Panc1 (cell line): ENCODE measurements at regions not wholly inside any gene's neighbourhood (a gene's known extent, or its start where the extent isn't known, plus 50 kb on each side); places are given as distances from the start of the nearest gene placed in this dataset.

Experiments
- ATAC-seq: fragments of 200-7000 bp; cut with Tn5 transposase; 2 replicates; pipeline ENCODE4 v1.9.1; 2020; ENCODE audit warnings: mild to moderate bottlenecking, moderate library complexity
- BruUV-seq: library from RNA; stranded (reverse); fragments of 400-500 nt; replicated peaks from 2 replicates; lab custom pipeline; 2021; lab: Mats Ljungman, UMichigan
- CTCF ChIA-PET: fragments of 300-600 bp; sonication (Branson Sonifier 250); formaldehyde crosslinking; loops from one replicate; lab custom pipeline; 2022; ENCODE audit warnings: antibody characterized with exemption; lab: Charles Lee
- POLR2A ChIA-PET: fragments of 300-600 bp; sonication (Branson Sonifier 250); formaldehyde crosslinking; loops from one replicate; lab custom pipeline; 2022; ENCODE audit warnings: antibody characterized with exemption; lab: Charles Lee
- DNase-seq: peaks from one replicate; pipeline ENCODE4 v3.0.0-alpha.2; 2010; ENCODE audit warnings: low read depth, low spot score
- H3K27ac ChIP-seq: 2 replicates; pipeline ENCODE4 v1.5.1; 2011; ENCODE audit warnings: mild to moderate bottlenecking, low read length, inconsistent platforms
- H3K27me3 ChIP-seq: fragments of 200-500 bp; sonication (Bioruptor generic); 2 replicates; pipeline ENCODE4 v1.6.0; 2014; ENCODE audit warnings: low read length, inconsistent platforms; ENCODE audit not compliant: control insufficient read depth, insufficient read depth
- H3K36me3 ChIP-seq: fragments of 200-500 bp; sonication (Bioruptor generic); 2 replicates; pipeline ENCODE4 v1.5.1; 2014; ENCODE audit warnings: inconsistent platforms, mild to moderate bottlenecking, low read length, moderate library complexity; ENCODE audit not compliant: control insufficient read depth, insufficient read depth
- H3K4me1 ChIP-seq: 2 replicates; pipeline ENCODE4 v1.5.1; 2011; ENCODE audit warnings: inconsistent platforms, mild to moderate bottlenecking, low read length, moderate library complexity; ENCODE audit not compliant: control insufficient read depth, insufficient read depth
- H3K4me3 ChIP-seq, 2 experiments: 2 replicates each; pipeline ENCODE4 v1.5.1; 2011 to 2012; ENCODE audit warnings: low read depth in 2 of 2, low read length in 2 of 2, mild to moderate bottlenecking in 2 of 2, inconsistent platforms in 1 of 2, moderate library complexity in 1 of 2
- H3K9me3 ChIP-seq: fragments of 200-500 bp; sonication (Bioruptor generic); 2 replicates; pipeline ENCODE4 v1.5.1; 2014; ENCODE audit warnings: low read depth, mild to moderate bottlenecking, inconsistent platforms, low read length, moderate library complexity; ENCODE audit not compliant: control insufficient read depth, insufficient read depth
- CTCF ChIP-seq: fragments of 450-650 bp; IDR thresholded peaks from 2 replicates; pipeline ENCODE4 v1.5.1; 2017; ENCODE audit warnings: mild to moderate bottlenecking
- POLR2AphosphoS5 ChIP-seq: IDR thresholded peaks from 2 replicates; pipeline ENCODE4 v1.6.1; 2012; ENCODE audit warnings: mild to moderate bottlenecking, low read depth, low read length, moderate library complexity
- REST ChIP-seq, 2 experiments: IDR thresholded peaks; 2 replicates each; pipeline ENCODE4 v1.6.1; 2011 to 2012; ENCODE audit warnings: low read depth in 2 of 2, control low read depth in 1 of 2, low read length in 1 of 2, mild to moderate bottlenecking in 1 of 2, moderate library complexity in 1 of 2; ENCODE audit not compliant: insufficient read depth in 1 of 2
- SIN3A ChIP-seq: IDR thresholded peaks from 2 replicates; pipeline ENCODE4 v1.6.1; 2012; ENCODE audit warnings: low read depth, mild to moderate bottlenecking, low read length, moderate library complexity, borderline replicate concordance; ENCODE audit not compliant: insufficient read depth
- TCF7L2 ChIP-seq: IDR thresholded peaks from 2 replicates; pipeline ENCODE4 v1.6.1; 2011; ENCODE audit warnings: mild to moderate bottlenecking, low read depth, low read length, inconsistent platforms
- in situ Hi-C: cut with HindIII; loops from 2 replicates; pipeline ENCODE4 v1.10.0; 2016; ENCODE audit warnings: low sequenced_read_pairs, low pct_unique_long_range_greater_than_20kb
- intact Hi-C: fragments of 100-400 bp; cut with micrococcal nuclease; formaldehyde crosslinking; loops from one replicate; pipeline ENCODE4 v1.10.0; 2022; ENCODE audit not compliant: unreplicated experiment

GRCh38 chr2:204260901-204261300 lies 284.4 kb upstream of the PARD3B start:
- no TSS peak for BruUV-seq
- no peak for DNase-seq
- Histone ChIP-seq H3K27ac (no peak overlapping the region), H3K36me3 (no peaks in the 10 kb centered on the region), H3K4me1 (no peaks in the 10 kb centered on the region), H3K27me3 (no peaks in the 10 kb centered on the region; the same call in 1 of the 2 replicates), H3K4me3 (no peak overlapping the region), H3K9me3 (no peaks in the 10 kb centered on the region)
- TF ChIP-seq CTCF: no peak
- TF ChIP-seq SIN3A: no peak
- no peak for TF ChIP-seq POLR2AphosphoS5
- TF ChIP-seq REST (IDR thresholded peaks at IDR 0.05; ENCODE audit: insufficient read depth in 1 of 2, low read depth in 2 of 2, low read length in 1 of 2): no peak
- no peak for TF ChIP-seq TCF7L2
- CTCF ChIA-PET: interaction anchor here (0.7 kb wide), 1 partner anchor 115 kb away, joined by 3 read pairs; no protein-coding TSS in a partner anchor
- in situ Hi-C loops: no loop called here
- intact Hi-C loops: no loop called here
- POLR2A ChIA-PET: no interaction called here
- no peak for ATAC-seq

GRCh38 chr2:204261846-204262245 lies 283.4 kb upstream of the PARD3B start:
- DNase-seq (no peak), ATAC-seq (no peak)
- no peaks in the 10 kb centered on the region for H3K9me3 ChIP-seq
- no peaks in the 10 kb centered on the region for H3K36me3 ChIP-seq
- no peak overlapping the region for H3K27ac ChIP-seq
- no peaks in the 10 kb centered on the region; the same call in 1 of the 2 replicates for H3K27me3 ChIP-seq
- ChIA-PET CTCF (interaction anchor here (0.6 kb wide), 3 partner anchors 25 to 562 kb away, joined by 3 to 9 read pairs (median 6); no protein-coding TSS in a partner anchor), POLR2A (interaction anchor here (0.6 kb wide), 1 partner anchor 18 kb away, joined by 14 read pairs; no protein-coding TSS in a partner anchor)
- H3K4me3 ChIP-seq: no peak overlapping the region
- intact Hi-C loops: no loop called here
- BruUV-seq: no TSS peak
- TF ChIP-seq CTCF (no peak), TCF7L2 (no peak), POLR2AphosphoS5 (no peak), REST (IDR thresholded peaks at IDR 0.05; ENCODE audit: insufficient read depth in 1 of 2, low read depth in 2 of 2, low read length in 1 of 2) (no peak), SIN3A (no peak)
- H3K4me1 ChIP-seq: no peaks in the 10 kb centered on the region
- in situ Hi-C loops: no loop called here
